Fibroblast of pulmonary artery (primary cell): ENCODE measurements at regions not wholly inside any gene's neighbourhood (a gene's known extent, or its start where the extent isn't known, plus 50 kb on each side); places are given as distances from the start of the nearest gene placed in this dataset.
A peak's percentile ranks its signal among the peaks of the same experiment; 100 is the strongest.

ENCODE experiments used
- DNase-seq: peaks from one replicate; pipeline ENCODE4 v3.0.0-alpha.2; 2010; ENCODE audit warnings: low read depth
- H3K4me3 ChIP-seq: replicated peaks from 2 replicates; pipeline ENCODE4 v1.5.1; 2011; ENCODE audit warnings: low read depth, mild to moderate bottlenecking, control low read depth, low read length, moderate library complexity
- TF ChIP-seq, protein P1 (sequence below): IDR thresholded peaks from 2 replicates; pipeline ENCODE4 v1.5.1; 2011; ENCODE audit warnings: mild to moderate bottlenecking, control low read depth, low read length, inconsistent platforms; ENCODE audit errors: missing control alignments

GRCh38 chr4:71133491-71133890, 140.0 kb downstream of the DCK start:
- no peak for DNase-seq
- H3K4me3 ChIP-seq, result no peak overlapping the region
- TF ChIP-seq, protein P1, sequence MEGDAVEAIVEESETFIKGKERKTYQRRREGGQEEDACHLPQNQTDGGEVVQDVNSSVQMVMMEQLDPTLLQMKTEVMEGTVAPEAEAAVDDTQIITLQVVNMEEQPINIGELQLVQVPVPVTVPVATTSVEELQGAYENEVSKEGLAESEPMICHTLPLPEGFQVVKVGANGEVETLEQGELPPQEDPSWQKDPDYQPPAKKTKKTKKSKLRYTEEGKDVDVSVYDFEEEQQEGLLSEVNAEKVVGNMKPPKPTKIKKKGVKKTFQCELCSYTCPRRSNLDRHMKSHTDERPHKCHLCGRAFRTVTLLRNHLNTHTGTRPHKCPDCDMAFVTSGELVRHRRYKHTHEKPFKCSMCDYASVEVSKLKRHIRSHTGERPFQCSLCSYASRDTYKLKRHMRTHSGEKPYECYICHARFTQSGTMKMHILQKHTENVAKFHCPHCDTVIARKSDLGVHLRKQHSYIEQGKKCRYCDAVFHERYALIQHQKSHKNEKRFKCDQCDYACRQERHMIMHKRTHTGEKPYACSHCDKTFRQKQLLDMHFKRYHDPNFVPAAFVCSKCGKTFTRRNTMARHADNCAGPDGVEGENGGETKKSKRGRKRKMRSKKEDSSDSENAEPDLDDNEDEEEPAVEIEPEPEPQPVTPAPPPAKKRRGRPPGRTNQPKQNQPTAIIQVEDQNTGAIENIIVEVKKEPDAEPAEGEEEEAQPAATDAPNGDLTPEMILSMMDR, result no peak

- TF ChIP-seq, protein P1, result no peak
- no peak for DNase-seq
- H3K4me3 ChIP-seq, result no peak overlapping the region
Observed at GRCh38 chr4:71136071-71136470, 142.6 kb downstream of the DCK start.

DNA sequence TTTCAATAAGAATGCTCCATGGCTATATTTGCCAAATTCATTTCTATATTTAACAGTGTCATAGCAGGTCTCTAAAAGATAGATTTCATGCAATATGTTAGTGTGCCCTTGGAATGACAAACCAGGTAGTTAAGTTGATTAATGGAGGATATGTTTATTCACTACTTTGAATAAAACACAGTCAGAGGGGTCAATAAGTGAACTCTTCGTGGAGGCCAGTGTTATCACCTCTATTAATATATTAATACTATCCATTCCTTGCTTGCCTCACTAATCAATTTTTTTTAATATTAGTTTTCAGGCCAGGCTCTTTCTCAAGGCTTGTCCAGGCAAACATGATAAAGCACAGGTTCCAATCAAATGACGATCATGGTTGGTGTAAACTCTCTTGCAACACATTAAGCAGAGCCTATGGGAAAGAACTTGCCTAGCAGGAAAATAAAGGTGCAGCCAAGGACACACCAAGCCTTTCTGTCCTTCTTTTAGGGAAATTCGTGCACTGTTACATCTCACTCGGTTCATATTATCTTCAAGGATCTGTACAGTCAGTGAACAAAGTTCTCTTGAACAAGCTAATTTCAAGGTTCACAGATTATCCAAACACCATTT, 144.7 kb downstream of the DCK start:
- no peak for DNase-seq
- TF ChIP-seq, protein P1, result no peak
- no peak overlapping the region for H3K4me3 ChIP-seq

- TF ChIP-seq, protein P1, result no peak
- no peak overlapping the region for H3K4me3 ChIP-seq
- no peak for DNase-seq
Observed at GRCh38 chr4:71140563-71140962, 147.1 kb downstream of the DCK start.

DNA sequence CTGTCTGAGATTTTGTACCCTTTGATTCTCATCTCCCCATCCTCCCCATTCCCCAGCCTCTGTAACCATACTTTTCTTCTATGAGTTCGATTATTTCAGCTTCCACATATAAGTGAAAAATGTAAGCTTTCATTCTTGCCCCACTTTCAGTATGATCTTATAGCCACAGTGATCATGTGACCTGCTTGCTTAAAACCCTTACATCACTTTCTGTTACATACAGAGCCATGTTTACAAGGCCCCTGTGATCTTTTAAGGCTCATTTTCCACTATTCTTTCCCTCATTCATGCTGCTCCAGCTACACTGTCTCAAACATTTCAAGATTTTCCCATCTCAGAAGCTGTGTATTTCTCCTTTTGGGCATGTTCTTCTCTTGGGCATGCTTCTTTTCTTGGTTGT, 147.7 kb downstream of the DCK start:
- DNase-seq, result peak; percentile 3
- TF ChIP-seq, protein P1, result no peak

DNA sequence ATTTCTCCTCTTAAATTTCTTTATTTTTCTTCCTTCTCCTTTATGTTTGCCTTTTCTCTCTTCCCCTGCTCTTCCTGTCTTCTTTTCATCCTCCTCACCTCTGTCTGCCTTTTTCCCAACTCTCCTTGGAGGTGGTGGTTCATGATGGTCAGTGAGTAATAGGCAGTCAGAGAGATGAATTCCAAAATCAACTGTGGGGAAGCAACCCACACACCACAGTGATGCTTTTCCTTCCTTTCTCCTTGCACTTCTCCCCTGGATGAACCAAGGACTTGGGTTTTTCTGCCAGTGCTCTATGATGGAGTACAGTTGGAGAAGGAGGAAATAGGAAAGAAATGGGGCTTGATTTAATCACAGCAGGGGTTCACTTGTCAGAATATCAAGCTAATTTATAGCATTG, 153.8 kb downstream of the DCK start:
- DNase-seq, result no peak
- TF ChIP-seq, protein P1, result no peak
- H3K4me3 ChIP-seq, result no peak overlapping the region

More for the DNA sequence above, 147.7 kb downstream of the DCK start:
- no peak overlapping the region for H3K4me3 ChIP-seq

- DNase-seq, result no peak
- H3K4me3 ChIP-seq, result no peak overlapping the region
- TF ChIP-seq, protein P1, result no peak
Observed at GRCh38 chr4:71148545-71148944, 155.1 kb downstream of the DCK start.
